ENCODE measurements at regions not wholly inside any gene's neighbourhood (a gene's known extent, or its start where the extent isn't known, plus 50 kb on each side); places are given as distances from the start of the nearest gene placed in this dataset.

DNA sequence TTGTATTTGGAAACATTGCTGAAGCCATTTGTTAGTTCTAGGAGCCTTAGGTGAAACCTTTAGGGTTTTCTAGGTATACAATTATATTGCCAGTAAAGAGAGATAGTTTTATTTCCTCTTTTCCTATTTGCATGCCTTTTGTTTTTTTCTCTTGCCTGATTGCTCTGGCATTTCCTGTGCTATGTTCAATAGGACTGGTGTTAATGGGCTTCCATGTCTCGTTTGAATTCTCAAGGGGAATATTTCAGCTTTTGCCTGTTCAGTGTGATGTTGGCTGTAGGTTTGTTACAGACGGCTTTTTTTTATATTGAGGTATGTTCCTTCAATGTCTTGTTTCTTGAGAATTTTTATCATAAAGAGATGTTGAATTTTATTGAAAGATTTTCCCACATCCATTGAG lies 1054.9 kb upstream of the NXPH2 start:
- DNase-seq (ENCODE audit: low spot score) = no peak

DNA sequence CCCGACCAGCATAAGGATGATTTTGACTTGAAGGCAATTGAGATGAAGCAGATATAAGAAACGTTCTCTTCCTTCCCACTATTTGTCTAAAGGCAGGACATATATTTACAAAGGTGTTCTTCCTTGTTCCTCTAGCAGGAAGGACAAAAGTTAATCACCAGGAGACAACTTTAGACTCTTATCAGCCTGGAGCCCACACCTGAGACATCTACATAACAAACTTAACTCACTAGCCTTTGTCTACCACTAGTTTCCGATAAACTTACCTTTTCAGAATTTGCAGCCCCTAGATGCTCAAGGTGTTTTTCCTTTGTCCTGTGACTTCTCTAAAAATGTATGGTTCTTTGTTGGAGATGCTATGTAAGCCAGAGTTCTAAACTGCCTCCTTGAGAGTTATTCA lies 1047.8 kb upstream of the NXPH2 start:
- no peak for DNase-seq (ENCODE audit: low spot score)

GRCh38 chr2:139825726-139826125 lies 1045.5 kb upstream of the NXPH2 start:
- DNase-seq (ENCODE audit: low spot score) = no peak

DNA sequence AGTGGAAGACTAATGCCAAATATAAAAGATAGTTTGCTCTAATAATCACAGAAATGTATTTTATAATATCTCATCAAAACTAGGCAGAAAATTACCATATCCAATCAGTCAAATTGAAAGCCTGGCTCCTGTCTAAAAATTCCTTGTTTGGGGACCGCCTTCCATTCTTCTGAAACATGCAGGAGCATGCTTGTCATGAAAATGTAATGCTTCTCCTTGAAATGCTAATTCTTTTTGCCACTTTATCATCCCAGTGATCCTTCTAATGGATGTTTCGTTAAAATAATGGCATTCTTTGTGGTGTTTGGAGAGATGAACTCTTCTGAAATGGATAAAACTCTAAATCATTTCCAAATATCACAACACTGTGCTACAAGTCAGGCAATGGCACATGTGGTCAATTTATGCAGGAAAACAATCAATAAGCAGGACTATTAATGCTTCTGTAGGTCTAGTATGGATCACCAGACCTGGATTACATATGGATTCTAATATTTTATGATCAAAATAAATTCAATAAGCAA lies 1039.1 kb upstream of the NXPH2 start:
- no peak for DNase-seq (ENCODE audit: low spot score)

DNA sequence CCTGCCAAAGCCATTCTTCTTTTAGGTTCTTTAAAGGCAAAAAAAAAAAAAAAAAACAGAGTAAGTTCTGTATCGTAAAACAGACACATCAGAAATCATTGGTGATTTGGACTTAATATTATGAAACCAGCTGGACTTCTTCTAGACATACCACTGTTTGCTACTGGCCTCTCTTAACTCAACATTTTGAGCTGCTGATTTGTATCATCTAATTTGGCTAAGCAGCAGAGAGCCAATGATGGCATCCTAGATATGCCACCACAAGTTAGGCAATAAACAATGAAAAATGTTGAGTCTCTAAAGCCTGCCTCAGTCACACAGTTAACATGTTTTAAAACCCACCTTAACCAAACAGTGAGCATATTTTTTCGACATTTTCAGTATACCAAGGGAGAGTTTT lies 1034.3 kb upstream of the NXPH2 start:
- DNase-seq (ENCODE audit: low spot score) = no peak

DNA sequence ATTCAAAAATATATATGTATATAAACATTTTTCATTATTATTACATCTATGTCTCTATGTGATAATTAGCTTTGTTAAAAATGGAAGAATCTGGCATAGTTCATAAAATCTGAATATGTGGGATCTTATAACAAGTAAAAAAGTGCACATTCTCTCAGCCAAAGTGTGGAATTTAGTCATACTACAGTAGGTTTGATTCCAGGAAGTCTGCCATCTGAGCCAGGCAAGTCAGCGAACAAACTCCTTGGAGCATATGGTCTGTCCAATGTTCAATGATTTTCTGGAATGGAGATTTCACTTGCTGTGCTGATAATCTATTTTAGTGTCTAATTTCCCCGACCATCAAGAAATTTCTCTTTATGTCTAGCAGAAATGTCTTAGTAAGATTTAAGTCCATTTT lies 1033.2 kb upstream of the NXPH2 start:
- DNase-seq (ENCODE audit: low spot score) = no peak

- DNase-seq (ENCODE audit: low spot score) = no peak
Measured at GRCh38 chr2:139805441-139805840, 1025.3 kb upstream of the NXPH2 start.

DNA sequence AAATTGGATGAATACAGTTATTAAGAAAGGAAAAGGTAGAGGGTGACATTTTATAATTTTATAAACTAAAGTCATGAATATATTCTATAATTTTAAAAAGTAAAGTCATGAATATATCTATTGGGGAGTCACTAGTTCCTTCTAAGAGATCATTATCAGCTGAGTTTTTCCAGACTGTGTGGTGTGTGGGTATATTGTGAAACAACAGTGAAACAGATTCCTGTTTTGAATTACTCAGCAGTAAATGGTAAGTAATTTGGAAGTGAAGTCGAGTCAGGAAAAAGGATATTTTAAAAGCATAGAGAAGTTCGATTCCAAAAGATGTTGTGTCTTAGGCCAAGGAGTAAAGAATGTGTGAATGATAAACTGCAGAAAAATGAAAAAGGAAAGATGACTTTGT lies 1018.2 kb upstream of the NXPH2 start:
- DNase-seq (ENCODE audit: low spot score) = no peak

DNA sequence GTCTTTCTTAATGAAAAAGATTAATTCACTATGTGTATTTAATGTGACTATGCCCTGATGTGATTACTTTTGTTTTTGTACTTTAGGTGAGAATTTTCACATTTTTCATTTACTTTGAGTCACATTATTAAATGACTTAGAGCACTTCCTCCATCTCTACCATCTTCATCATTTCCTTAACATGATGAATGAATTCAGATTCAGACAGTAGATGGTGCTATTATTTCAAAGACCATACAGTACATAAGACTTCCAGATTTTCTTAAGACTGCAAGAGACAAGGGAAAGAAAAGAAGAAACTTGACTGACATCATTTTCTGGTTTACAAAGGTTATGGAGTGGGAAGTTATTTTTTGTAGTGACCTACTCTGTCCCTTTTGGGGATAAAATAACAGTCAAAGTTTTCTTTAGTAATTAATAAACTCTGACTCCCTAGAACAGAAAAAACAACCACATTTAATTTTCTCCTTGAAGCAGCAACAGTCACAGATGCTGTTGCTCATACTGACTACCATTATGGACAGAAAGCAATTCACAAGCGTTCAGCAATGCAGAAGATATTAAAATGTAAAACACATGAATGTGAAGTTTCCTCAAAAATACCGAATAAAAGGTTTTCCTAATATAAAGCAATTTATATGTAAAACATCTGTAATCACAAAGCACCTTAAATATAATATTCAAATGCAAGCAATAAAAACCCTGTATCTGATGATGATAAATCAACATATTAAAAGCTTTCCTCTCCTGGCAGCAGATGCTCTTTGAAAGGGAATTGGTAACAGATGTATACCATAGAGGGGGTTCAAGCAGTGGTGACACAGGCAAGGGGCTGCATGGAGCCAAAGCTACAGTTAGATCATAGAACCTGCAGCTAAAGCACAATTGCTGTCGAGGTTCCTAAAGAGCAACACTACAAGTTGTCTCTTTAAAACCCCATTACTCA lies 1010.9 kb upstream of the NXPH2 start:
- DNase-seq (ENCODE audit: low spot score) = peak; percentile 19

DNA sequence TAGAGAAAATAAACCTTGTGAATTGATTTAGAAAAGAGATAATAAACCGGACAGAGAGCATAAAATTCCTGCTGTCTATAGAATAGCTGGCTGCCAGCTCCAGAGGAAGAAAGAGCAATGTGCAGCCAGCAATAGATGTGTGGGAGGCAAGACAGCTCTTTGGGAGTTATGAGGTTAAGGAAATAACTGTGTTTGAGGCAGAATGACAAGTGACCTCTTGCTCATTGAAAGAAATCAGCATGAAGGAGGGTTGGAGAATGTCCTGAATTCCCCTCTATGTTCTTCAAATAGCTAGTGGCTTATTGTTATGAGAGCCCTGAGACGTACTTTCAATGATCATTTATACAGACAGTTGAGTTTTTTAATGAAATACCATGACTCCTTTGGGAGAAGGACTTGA lies 1009.9 kb upstream of the NXPH2 start:
- no peak for DNase-seq (ENCODE audit: low spot score)

- no peak for DNase-seq (ENCODE audit: low spot score)
Measured at GRCh38 chr2:139778732-139779131, 998.5 kb upstream of the NXPH2 start.

GRCh38 chr2:139773720-139774277 lies 993.6 kb upstream of the NXPH2 start:
- no peak for DNase-seq (ENCODE audit: low spot score)

DNA sequence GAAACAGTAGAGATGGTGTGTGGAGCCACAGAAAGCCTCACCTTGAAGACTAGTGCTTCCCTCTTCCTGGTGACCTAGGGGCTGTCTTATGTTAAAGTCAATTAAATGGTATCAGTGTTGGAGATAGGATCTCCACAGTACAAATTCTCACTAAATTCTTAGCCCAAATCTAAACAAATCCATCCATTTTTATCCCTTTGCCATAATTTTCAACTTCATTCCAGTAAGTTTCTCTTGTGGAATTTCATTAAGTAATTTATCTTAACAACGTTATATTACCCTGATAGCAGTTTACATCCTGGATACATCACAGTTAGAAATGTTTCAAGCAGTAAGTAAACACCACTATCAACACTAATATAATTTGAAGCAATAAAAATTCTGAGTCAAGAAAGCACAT lies 989.4 kb upstream of the NXPH2 start:
- no peak for DNase-seq (ENCODE audit: low spot score)

DNA sequence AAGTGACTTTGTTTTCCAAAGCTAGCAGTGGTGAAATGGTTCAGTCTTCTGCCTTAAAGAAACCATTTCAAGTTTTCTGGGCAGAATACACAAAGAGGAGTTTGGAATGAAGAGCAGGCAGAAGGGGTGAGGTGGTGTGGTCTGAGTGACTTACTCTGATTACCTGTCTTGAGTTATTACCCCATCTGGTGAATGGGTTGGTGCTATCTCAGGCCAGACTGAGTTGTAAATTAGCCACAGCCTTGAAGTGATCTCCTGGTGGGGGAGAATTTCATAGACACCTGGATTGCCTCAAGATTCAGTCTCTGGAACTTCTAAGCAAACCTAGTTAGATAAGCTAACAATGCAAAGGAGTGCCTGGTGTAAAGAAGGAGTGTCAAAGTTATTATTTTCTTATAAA lies 983.5 kb upstream of the NXPH2 start:
- no peak for DNase-seq (ENCODE audit: low spot score)

- no peak for DNase-seq (ENCODE audit: low spot score)
Measured at GRCh38 chr2:139759000-139759505, 978.9 kb upstream of the NXPH2 start.

DNA sequence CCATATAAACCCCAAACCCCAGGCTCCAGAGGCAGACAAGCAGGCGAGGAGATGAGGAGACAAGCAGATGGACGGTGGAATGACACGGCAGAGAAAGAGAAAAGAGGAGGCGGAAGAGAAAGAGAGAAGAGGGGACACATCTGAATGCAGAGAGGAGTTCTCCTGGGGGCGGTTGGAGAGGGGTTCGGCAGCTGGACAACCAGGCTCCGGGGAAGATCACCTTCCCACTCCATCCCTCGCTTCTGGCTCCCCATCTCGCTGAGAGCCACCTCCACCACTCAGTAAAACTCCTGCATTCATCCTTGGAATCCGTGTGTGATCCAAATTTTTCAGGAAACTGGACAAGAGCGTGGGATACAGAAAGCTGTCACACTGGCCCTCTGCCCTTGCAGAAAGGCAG lies 966.7 kb upstream of the NXPH2 start:
- no peak for DNase-seq (ENCODE audit: low spot score)

GRCh38 chr2:139744273-139744672 lies 964.1 kb upstream of the NXPH2 start:
- DNase-seq (ENCODE audit: low spot score) = no peak

DNA sequence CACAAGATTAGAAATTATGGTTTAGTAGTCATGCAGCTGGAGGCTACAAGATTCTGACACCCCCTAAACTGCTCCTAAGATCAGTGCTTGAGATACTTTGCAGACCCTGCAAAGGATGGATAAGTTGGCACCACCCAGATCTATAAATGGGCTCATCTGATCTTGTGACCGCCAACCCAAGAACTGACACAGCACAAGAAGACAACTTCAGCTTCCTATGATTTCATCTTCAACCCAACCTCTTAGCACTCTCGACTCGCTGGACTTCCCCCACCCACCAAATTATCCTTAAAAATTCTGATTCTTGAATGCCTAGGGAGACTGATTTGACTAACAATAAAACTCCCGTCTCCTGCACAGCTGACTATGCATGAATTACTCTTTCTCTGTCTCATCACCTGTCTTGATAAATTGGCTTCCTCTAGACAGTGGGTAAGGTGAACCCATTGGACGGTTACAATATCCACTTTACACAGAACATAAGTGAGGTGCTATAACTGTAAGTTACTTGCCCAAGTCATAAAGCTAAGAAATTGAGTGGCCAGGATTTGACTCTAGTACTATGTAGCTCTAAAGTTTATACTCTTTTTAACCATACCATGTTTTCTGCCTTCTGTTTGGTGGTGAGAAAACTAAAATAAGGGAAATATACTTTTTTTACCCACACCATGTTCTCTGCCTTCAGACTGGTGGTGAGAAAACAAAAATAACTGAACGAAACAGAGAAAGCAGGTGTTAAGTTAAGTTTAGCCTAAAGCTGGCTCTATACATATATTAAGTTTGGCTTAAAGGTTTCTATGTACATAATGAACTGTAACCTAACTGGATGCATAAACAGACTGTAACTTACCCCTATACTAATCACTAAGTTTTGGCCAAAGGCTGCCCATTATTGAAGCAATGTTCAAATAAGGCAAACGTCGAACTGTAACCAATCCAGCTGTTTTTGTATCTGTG lies 962.3 kb upstream of the NXPH2 start:
- no peak for DNase-seq (ENCODE audit: low spot score)

GRCh38 chr2:139737659-139738058 lies 957.5 kb upstream of the NXPH2 start:
- DNase-seq (ENCODE audit: low spot score) = no peak

GRCh38 chr2:139730197-139730596 lies 950.0 kb upstream of the NXPH2 start:
- DNase-seq (ENCODE audit: low spot score) = no peak

DNA sequence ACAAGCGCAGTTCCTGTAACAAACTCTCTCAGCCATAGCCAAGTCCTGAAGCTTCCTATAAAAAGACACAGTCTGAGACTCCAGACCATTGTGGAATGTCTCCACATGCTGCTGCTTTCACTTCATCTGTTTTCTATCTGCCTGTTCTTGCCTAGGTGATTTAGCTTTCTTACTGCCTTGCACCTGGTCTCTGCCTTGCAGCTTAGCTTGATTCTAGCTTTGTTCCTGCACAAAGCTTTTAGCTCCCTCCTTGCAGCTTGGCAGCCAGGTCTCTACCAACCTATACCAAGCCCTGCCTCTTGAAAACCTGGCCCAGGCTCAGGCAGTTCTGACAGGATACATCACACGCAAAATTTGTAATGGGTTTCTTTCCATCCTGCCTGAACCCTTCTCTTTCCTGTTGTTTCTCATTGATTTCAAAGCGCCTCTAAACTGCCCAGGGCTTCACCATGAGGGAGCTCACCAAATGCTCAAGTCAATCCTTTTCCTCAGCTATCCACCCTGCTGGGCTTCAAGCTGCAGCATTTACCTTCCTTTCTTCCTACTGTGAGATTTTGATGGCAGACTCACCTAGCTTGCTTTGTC lies 941.3 kb upstream of the NXPH2 start:
- no peak for DNase-seq (ENCODE audit: low spot score)

GRCh38 chr2:139720056-139720455 lies 939.9 kb upstream of the NXPH2 start:
- DNase-seq (ENCODE audit: low spot score) = no peak
